GM04503 (cell line): ENCODE measurements at regions not wholly inside any gene's neighbourhood (a gene's known extent, or its start where the extent isn't known, plus 50 kb on each side); places are given as distances from the start of the nearest gene placed in this dataset.

Experiments
- DNase-seq: peaks from one replicate; pipeline ENCODE4 v3.0.0-alpha.2; 2012; ENCODE audit warnings: low read depth

DNA sequence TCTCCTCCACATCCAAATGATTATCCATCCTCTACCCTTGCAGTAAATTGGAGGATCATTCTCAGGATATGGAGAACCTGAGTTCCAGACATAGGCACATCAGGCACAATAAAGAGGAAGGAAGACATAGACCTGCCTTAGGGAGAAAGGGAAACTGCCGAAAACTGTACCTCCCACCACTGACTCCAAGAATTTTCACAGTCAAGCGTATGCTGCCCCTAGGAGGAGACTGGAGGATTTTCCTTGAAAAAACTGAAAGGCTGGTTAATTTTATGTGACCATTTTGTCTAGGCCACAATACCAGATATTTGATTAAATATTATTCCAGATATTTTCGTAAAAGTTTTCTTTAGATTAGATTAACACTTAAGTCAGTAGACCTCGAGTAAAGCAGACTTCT, 638.5 kb upstream of the PKDCC start:
- no peak for DNase-seq

DNA sequence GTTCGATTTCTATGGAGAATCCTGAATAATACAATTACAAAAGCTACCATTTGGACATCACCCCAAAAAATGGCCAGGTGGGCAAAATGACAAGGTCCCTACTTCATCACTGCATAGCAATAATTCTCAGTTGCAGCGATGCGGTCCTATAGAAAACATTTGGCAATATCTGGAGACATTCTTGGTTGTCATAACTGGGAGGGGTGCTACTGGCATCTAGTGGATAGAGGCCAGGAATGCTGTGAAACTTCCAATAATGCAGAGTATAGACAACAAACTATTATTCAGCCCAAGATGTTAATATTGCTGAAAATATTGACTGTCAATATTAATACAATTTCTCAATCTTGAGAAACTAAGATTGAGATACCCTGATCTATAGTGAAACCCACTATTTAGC, 637.8 kb upstream of the PKDCC start:
- no peak for DNase-seq

DNA sequence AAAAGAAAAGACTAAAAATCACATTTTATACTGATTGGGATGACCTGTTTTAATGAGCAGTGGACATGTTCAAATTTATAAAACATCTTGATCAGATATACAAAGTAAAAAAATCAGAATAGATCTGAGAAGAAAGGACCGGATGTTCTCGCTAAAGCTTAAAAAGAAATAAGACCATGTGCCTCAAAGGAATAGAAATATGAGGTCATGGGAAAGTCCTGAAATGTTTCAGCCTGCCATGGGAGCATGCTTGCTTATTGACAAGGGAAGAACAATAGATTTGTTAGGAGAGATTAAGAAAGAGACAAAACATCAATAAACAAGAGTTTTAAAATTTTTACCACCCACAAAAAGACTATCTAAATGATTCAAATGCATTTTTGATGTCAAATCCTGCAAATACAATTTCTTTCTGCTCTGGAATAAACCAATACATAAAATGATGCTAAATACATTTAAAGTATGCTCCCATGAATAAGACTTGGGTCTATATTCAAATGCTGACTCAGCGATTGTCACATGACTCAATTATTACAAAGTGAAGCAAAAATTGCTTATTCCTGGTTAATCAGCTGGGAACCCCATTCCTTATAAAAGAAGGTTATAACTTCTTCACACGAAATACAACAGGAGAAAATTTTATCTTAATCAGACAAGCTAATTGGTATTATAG, 633.9 kb upstream of the PKDCC start:
- no peak for DNase-seq

DNA sequence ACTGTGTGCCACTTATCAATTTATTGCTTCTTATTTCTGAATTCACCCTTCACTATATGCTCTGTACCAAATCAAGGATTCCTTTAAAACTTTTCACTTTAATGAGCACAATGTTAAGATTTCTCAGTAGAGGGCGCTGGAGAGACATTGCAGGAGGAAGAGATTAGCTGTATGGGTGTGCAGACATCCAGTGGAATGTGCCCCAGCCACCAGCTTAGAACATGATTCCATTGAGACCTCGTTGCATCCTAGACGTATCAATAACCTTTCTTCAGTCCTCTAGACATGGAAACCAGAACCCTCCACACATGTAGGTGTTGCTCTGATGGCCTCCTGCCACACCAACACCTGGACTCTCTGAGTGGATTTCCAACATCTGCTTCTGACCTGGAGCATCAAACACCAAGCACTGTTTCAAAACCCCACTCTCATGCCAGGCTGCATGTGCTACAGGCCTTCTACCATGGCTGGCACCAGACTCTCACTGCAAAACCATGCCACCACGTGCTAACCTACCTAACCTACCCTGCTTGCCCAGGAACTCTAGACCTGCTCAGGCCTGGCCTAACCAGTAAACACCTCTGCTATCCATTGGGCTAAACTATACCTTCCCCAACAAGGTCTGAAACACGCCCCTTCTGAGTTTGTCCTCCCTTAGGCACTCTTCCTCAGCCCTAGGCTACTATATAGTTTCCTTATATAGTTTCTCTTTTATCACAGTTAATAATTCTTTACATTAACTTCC, 633.2 kb upstream of the PKDCC start:
- no peak for DNase-seq

DNA sequence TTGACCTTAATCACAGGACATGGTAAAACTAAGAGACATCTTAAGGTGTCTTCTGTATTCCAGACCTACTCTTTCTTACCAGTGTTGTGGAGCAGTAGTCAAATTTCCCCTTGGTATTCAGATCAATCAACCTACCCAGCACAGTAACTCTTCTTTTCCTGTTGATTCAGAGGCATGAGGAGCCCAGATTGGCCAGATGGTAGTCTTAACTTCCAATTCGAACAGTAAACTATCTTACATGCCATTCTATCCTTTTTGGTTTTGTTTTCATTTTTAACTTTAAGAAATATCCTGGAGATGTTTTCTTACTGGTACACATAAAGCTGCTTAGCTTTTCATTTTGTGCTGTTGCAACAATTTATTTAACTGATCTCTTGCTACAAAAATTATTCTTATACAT, 630.3 kb upstream of the PKDCC start:
- DNase-seq: no peak

DNA sequence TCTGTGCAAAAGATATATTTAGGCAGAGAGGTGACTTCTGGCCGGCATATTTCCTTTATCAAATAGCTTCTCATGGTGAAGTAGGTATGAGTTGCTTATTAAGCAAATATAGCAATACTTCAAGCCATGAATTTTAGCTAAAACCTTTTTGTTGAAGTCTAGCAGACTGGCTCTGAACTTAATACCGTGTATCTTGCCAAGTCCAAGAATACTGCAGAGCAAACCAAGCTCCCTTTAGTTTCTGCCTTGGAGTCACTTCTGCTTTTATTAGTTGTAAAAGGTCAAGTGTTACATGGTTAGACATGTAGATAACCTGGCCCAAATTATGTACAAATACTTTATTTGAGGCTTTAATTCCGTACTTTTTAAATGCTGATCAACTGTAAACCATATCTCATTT, 627.6 kb upstream of the PKDCC start:
- no peak for DNase-seq

DNA sequence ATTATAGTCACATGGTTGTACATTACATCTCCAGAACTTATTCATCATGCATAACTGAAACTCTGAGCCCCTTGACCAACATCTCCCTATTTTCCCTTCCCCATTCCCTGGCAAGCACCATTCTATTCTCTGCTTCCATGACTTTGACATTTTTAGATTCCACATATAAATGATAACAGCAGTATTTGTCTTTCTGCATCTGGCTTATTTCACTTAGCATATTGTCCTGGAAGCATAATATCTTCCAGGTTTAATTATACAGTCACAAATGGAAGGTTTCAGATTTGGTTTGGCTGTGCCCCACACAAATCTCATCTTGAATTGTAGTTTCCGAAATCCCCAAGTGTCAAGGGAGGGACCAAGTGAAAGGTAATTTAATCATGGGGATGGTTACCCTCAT, 626.9 kb upstream of the PKDCC start:
- no peak for DNase-seq

DNA sequence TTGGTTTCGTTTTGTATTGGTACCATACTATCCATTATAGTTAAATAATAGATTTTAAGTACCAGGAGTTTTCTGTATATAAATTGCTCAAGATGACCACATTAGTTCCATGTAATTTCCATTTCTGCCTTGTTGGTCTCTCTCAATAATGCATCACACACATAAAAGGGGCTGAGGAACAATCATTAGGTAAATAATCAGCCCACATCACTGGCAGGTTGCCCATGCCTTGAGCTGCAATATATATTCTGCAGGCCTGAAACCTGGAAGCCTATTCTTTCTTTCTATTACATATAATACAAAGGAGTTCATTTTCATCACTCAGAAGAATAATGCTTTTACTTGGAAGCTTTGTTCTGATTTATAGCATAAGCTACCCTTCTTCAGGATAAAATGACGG, 616.1 kb upstream of the PKDCC start:
- DNase-seq: no peak

DNA sequence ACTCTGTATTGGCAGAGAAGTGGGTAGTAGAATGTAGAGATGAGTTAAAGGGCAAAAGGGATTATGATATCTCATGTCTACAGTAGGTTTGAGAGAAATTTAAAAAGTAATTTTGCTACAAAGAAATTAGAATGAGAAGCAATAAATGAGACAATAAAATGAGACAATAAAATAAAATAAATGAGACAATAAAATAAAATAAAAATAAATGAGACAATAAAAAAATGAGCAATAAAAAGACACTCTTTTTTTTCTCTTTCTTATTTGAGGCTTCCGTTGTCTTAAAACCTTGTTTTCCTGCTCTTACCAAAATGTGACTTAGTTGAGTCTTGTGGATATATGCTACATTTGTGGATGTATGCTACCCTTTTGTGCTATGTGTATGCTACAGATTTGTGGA, 615.4 kb upstream of the PKDCC start:
- no peak for DNase-seq

DNA sequence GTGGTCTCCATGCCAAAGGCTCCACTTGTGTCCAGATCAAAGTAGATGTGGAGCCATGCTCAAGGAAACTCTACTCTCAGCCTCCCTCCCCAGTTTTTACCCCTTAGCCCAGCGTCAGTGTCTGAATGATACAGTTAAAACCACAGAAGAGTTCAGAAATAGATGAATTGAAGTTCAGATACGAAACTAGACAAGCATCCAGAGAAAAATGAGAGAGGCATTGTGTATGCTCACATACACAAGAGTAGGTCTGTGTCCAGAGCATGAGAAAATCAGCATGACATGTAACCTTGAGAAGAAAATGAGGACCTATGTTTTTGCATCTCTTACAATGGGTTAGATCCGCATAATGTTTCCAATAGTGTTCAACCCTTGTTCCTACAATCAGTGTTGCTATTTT, 612.8 kb upstream of the PKDCC start:
- DNase-seq: no peak

DNA sequence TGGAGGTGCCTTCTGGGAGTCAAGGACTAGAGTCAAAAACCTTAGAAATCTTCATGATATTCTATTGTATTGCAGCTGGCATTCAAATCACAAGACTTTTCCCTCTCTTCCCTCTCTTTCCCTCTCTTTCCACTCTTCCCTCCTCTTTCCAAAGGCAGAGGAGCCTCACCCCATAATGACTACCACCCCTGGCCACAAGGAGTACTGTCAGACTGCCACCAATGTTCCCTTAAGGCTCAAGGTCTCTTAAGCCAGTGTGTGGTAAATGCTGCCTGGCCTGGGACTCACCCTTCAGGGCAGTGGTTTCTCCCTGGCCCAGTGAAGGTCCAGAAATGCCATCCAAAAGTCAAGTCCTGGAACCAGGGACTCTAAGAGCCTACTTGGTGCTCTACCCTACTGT, 605.9 kb upstream of the PKDCC start:
- no peak for DNase-seq

DNA sequence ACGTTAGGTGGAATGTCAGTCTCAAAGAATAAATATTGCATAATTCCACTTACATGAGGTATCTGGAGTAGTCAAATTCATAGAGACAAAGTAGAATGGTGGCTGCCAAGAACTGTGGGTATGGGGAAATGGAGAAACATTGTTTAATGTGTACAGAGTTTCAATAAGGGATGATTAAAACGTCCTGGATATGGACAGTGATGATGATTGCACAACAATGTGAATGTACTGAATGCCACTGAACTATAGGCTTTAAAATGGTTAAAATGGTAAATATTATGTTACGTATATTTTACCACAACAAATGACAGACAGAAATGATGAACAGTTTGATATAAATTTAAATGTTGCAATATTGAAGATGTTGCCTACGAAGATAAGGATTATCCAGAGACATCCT, 602.0 kb upstream of the PKDCC start:
- DNase-seq: no peak

DNA sequence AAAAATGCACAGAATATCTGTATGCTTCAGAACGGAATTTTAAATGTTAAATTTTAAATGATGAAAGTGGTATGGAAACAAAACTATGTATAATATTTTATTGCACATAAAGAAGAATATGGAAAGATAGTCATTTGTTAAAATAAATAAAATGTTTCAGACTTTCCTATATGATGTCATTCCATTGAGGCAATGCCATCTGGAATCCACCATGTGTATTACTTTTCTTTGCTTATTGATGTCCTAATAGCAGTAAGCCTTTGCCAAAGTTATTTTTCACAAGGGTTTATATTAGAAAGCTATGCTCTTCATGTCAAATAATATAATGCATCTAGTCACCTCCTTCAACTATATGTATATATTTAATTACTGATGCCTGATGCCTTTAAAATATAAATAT, 601.6 kb upstream of the PKDCC start:
- DNase-seq: no peak

DNA sequence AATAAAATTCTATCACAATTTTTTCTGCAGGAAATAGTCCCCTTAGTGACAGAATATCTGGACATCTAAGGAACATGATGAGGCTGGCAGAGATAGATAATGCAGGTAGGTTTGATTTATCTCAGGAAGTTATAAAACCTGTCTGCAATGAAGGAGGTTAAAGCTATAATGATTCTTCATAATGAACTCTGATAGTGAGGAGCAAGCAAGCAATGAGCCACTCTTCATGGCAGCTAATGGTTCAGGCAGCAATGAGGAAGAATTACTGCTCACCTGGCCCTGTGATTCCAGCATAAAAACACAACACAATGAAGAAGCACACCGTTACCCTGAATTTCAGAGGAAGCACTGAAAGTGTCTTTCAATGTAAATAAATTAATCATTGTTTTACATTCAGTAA, 599.6 kb upstream of the PKDCC start:
- no peak for DNase-seq

DNA sequence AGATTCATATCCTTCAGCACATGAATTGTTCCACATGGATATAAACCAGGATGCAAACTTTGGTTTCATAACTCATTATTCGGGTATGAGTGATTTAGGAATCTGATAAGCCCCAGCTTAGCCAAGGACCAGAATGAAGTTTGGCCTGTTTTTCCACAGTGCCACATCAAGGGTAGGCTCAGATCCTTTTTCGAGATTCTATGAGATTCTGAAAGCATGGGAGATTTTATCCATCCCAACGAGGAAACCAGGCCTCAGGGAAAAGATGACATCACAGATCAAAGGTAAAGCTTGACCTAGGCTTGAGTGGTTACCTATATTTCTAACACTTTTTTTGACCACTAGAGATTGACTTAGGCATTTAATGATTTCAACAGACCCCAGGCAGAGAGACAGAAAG, 590.8 kb upstream of the PKDCC start:
- DNase-seq: no peak

DNA sequence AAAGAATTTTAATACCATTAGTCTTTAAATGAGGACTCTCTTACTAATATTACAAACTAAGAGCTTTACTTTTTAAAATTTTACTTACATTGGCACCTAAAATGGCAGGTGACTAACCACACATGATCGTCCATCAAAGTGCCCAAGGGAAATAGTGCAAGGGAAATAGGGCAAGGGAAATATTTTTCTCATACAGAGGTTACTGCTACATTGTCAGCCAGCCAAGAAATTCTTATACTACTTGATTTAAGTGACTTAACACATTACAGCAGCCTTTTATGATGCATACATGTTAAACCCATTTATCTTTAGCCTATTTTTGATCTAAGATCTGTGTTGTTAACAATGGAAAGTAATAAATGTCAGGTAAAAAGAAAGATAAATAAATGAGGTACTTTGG, 587.2 kb upstream of the PKDCC start:
- no peak for DNase-seq

DNA sequence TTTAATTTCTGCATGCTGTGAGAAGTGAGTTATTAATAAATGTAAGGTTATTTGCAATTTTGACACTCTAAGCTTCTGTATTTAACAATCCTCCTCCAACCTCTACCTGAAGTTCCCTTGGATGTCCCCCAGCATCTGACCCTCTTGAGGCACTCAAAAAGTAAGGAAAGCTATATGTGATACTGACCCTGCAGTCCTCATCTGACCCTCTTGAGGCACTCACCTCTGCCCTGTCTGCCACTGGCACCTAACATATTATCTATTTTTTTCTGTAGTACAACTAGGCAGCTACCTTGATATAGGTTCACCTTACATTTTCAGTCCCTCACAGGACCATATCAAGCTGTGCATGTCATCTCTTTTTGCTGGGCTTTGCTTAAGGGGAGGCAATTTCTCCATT, 583.4 kb upstream of the PKDCC start:
- no peak for DNase-seq

DNA sequence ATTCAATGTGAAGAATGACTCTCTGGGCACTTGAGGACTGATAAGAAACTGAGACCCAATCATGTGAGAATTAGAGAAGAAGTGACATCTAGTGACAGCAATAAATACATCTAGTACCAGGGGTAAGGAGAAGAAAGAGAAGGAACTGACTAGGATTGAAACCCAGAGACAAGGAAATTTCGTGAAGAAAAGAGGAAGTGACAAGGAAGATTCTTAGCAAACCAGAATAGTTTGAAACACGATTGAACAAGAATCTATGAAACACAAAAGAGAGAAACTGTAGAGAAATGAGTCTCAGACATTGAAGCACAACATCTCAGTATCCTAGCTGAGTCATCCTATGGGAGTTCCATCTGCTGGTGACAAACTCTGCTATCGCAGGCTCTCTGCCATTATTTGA, 571.9 kb upstream of the PKDCC start:
- no peak for DNase-seq

DNA sequence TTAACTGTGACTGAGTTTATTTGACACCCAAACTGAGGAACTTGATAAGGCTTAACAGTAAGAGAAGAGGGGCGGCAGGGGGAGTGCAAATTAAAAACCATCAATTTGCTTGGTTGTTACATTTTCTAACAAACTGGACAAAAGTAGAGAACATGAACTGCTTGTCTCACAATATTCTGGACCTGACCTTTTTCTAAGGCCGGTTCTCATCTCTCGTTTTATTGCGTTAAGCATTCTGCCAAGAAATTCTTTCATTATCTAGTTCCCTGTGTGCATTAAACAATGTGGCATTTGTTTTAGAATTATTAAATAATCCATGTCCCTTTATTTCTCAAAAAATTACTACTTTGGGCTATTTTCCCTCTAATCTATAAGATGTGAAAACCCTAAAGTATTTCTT, 565.2 kb upstream of the PKDCC start:
- no peak for DNase-seq

DNA sequence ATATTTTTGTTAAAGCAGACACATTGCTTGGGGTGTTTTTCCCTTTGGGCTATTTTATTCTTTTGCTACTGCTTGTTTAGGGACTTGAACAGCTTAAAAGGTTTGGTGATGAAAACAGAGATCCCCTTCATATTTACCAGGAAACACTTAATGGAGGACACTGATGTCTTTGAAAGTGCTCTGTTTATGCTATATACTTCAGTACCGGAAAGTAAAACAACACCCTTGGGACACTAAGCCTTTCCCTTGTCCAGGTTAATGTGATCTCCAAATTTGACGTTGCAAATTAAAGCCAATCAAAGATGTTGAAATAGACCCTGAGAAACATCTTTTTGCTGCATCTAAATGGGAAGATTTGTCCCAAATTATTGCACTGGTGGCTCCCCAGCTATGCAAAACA, 564.6 kb upstream of the PKDCC start:
- DNase-seq: no peak

DNA sequence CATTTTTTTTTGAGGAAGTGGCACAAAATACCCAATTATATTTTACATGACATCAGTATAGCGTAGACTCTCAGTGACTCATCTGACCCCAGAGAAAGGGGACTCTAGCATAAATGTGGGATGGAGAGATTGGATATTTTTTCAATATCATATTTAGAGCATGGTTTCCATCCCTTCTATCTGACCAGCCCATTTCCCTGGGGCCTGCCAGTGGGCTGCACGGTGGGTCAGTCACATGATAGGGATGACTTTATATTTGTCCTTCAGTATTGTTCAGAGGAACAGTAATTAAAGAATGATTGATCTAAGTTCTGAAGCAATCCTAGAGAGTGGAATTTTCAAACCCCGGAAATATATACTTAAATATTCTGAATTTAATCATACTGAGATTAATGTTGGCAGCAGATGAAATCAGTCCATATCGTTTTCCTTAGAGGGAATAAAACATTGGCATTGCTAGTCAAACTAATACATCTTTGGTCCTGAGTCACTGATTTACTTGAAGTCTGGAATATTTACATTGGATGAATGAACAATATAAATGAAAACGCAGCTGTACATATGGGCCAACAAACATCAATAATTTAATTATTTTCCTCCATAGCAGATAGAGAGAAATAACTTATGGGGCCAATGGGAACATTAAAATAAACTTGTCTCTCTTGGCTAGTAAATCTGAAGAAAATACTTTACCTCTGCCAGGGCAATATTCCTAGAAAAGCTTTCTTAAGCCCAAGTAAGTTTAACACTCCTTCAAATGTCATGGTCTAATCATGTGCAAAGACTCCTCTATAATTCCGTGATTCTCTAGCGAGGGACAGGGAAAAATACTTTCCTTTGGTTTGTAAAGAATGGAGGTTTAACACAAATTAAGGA, 563.6 kb upstream of the PKDCC start:
- DNase-seq: no peak

DNA sequence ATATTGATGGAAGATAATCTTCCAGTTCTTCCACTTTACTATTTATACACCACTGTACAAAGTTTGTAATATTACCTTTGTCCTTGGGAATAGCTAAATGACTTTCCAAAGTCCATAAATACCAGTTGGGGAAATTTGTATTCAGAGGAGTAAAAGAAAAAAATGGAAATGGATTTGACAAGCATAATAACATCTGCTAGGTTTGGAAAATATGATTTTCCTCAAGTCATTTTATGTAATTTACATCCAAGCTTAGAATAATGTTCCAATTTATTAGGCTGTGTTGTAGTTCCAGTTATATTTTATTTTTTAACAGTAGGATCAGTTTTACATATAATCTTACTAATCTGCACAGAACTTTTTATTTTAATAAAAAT, 563.0 kb upstream of the PKDCC start:
- no peak for DNase-seq

DNA sequence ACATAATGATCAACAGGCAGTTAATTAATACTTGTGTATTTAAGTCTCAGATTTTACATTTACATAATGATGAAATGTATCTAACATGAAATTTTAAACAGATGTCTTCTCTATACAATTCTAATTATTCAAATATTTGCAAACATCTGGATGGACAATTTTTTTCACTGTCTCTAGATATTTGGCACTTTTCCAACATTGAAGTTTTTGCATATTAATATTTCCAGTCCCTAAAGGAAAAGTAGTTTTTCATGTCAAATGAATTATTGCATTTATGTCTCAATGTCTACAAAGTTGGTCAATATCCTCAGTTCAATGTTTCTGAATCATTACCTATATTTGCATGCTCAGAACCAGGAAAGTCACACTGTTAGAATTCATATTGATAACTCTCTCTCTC, 560.9 kb upstream of the PKDCC start:
- no peak for DNase-seq
